ENCODE measurements at regions not wholly inside any gene's neighbourhood (a gene's known extent, or its start where the extent isn't known, plus 50 kb on each side); places are given as distances from the start of the nearest gene placed in this dataset.

DNA sequence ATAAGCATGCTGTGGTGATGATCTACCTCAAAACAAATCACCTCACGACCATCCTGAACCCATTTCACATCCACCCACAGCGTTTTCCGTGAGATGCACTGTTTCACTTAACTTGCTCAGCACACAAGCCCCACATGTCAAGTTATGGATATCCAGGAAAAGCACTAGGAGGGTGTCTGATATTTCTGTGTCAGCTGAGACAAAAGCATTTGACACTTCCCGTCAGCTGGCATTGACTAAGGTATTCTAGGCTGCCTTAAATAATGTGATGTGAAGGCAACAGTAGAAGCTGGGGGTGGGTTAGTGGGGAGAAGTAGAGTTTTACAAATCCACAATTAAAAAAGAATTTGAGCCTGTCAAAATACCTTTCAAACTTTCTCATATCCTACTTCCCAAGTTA is 68.7 kb upstream of the MDFIC start:
- no peak for TF ChIP-seq CTCF (IDR thresholded peaks at IDR 0.05; ENCODE audit: low read depth, low read length)

DNA sequence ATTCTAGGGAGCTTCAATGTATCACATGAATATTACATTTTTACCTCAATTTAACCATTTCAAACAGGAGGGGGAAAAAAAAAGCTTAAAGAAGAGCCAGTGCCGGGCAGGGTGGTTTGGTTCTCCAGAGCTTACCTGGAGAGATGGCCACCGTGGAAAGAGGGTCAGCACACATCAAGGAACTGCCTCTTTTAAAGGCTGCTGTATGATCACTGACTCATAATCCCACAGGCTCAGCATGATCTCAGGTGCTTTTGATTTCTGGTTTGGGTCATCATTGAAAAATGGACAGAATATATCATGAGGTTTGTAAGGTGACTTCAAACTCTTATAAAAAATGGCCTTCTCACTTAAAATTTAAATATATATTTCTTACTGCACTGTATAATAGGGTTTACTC is 67.5 kb upstream of the MDFIC start:
- no peak for TF ChIP-seq CTCF (IDR thresholded peaks at IDR 0.05; ENCODE audit: low read depth, low read length)

More for the DNA sequence above, 68.7 kb upstream of the MDFIC start:
- H3K4me3 ChIP-seq (ENCODE audit: low read depth, low read length), result no peak overlapping the region

GRCh38 chr7:114856625-114857024 is 65.3 kb upstream of the MDFIC start:
- TF ChIP-seq CTCF (IDR thresholded peaks at IDR 0.05; ENCODE audit: low read depth, low read length), result no peak
- H3K4me3 ChIP-seq (ENCODE audit: low read depth, low read length), result no peak overlapping the region

More for the DNA sequence above, 67.5 kb upstream of the MDFIC start:
- no peak overlapping the region for H3K4me3 ChIP-seq (ENCODE audit: low read depth, low read length)

GRCh38 chr7:114857605-114858004 is 64.3 kb upstream of the MDFIC start:
- H3K4me3 ChIP-seq (ENCODE audit: low read depth, low read length), result no peak overlapping the region
- no peak for TF ChIP-seq CTCF (IDR thresholded peaks at IDR 0.05; ENCODE audit: low read depth, low read length)

GRCh38 chr7:114859477-114859876 is 62.4 kb upstream of the MDFIC start:
- no peak overlapping the region for H3K4me3 ChIP-seq (ENCODE audit: low read depth, low read length)
- TF ChIP-seq CTCF (IDR thresholded peaks at IDR 0.05; ENCODE audit: low read depth, low read length), result no peak

DNA sequence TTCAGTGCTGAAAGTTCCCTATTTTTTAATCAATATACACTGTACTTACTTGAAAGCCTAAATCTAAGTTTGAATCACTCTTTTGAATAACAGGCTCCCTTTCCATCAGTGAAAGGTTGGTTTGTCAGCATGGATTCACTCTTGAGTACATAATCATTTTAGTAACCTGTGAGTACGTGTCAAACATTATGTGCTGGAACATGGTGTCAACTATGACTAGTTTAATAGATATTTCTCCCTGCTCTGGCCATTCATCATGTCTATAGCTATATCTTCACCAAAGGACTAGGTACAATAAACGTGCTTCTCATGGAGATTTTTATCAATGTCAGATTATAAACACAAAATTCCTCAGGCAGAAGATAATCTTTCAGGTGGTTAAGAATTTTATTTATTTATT is 61.7 kb upstream of the MDFIC start:
- H3K4me3 ChIP-seq (ENCODE audit: low read depth, low read length), result no peak overlapping the region
- TF ChIP-seq CTCF (IDR thresholded peaks at IDR 0.05; ENCODE audit: low read depth, low read length), result no peak

DNA sequence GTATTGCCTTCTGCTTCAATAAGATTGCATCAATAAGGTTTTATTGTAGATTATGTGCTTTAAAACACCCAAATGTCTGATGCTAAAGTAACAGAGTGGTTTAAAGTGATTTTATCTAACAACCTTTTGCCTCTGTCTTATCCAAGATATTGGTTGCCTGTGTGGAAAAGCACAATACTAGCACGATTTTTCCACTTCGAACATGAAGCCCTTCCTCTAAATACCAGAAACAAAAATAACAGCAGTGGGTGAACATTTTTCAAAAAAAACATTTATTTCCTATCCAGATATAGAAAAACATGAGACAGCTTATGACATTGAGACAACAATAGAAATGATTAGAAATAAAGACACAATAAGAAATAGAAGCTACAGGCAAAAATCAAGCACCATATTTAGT is 59.5 kb upstream of the MDFIC start:
- no peak for TF ChIP-seq CTCF (IDR thresholded peaks at IDR 0.05; ENCODE audit: low read depth, low read length)
- no peak overlapping the region for H3K4me3 ChIP-seq (ENCODE audit: low read depth, low read length)

Measured in WI38 (cell line).